Stimulated activated naive CD8-positive, alpha-beta T cell treated with anti-CD3 and anti-CD28 coated beads, Interleukin-15, Interleukin-2, amounts not matched to agents 100 U/mL and 50 U/mL, for 24 hours (primary cell): ENCODE measurements at regions not wholly inside any gene's neighbourhood (a gene's known extent, or its start where the extent isn't known, plus 50 kb on each side); places are given as distances from the start of the nearest gene placed in this dataset.

Source experiments
- ATAC-seq: fragments of 150-1000 bp; cut with Tn5 transposase; one replicate; pipeline ENCODE4 v1.10.0; 2021
- DNase-seq: peaks from one replicate; pipeline ENCODE4 v3.0.0; 2021

DNA sequence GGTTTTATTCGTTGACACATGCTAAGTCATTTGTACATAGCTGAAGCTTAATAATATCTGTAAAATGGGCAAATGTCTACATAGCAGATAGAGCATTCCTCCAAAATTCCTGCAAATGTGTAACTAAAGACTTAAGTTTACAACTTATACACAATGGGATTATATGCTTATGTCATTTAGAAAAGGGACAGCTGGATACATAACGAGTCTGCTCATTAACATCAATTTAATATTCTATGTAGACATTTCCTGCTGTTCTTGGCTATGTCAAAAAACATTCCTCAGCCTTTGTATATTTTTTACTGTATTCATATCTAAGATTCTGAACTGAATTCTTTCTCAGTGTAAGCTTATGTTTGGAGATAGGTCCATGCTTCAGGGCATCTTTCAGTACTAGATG lies 762.2 kb downstream of the NR2F2 start:
- ATAC-seq: no peak
- no peak for DNase-seq

DNA sequence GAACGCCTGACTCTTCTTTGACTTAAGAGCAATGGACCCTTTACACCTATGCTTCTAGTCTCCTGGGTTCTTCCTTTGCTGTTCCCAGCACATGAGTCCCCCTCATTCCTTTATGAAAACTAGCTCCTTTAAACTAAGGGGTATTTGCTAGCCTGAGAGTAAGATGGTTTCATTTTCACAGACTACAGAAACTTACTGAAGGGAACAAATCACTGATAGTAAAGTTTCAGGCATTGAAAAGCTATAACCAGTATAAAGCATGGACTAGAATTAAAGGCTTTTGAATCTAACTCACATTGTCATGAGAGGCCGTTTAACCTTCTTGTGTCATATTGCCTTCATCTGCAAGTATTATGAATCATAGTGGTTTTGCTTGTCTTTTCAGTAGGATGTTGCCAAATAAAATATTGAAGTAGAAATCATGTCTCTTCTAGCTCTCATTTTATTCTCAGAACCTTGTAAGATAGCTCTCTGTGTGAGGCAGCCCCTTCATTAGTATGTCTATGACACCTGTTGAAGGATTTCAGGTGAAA lies 765.9 kb downstream of the NR2F2 start:
- DNase-seq: no peak
- ATAC-seq: no peak

DNA sequence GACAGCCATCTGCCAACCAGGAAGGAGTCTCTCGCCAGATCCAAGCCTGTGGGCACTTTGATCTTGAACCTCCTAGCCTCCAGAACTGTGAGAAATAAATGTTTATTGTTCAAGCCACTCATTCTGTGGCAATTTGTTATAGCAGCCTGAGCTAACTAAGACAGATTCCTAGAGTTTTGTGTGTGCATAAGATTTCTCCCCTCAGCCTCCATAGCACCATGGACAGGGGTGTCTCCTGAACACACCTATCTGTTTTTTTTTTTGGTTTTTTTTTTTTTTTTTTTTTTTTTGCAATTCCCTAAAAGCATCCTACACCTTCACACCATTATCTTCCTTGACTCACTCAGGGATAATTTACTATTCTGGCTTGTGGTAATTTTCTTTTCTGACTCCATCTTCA lies 768.5 kb downstream of the NR2F2 start:
- ATAC-seq: no peak

DNA sequence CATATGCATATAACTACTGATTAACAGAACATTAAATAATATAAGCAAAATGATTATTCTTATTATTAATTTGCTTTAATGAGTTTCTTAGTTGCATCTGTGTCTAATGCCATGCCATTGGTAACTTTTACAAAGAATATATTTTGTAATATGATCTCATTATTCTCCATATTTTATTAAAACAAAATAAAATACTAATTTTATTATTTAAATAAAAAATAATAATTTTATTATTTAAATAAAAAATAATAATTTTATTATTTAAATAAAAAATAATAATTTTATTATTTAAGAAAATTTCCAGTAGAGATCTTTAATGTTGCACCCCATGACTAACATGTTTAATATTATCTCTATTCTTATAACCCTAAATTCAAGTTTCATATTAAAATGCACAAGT lies 771.1 kb downstream of the NR2F2 start:
- ATAC-seq: no peak
- no peak for DNase-seq

More for the DNA sequence above, 768.5 kb downstream of the NR2F2 start:
- no peak for DNase-seq

DNA sequence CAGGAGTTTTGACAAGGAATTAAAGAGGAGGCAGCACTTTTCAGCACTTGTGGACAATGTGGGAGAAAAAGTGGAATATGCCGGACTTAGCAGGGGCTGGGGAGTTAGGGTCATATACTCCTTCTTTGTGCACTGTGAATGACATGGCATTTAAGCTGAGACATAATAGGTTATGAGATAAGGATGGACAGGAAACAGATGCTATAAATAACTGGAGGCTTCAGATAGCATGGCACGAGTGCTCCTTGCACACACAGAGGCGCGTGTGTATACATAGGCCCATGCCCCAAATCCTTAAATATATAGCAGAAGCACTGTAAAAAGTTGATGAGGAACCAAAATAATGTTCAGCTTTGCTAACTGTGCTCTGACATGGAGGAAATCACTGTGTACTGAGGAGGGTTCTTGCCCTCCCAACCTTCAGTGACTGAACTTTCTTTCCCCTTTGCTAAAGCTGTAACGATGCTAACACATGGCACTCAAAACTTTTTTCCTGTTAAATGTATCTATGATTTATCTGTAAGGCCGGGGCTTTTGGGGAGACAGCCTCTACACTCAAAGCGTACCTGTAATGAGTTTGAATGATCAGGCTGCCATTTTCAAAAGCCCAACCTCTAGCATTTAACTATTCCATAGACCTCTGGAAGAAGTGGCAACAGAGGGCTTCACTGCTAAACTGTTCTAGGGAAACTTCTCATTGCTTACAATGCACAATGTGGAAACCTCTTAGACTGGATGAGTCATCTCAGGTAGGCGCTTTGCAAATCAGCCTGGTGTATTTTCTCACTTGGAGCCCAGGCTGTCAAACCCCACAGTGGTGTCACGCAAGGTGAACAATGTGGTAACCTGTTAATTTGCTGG lies 784.6 kb downstream of the NR2F2 start:
- ATAC-seq (no peak), DNase-seq (no peak)

DNA sequence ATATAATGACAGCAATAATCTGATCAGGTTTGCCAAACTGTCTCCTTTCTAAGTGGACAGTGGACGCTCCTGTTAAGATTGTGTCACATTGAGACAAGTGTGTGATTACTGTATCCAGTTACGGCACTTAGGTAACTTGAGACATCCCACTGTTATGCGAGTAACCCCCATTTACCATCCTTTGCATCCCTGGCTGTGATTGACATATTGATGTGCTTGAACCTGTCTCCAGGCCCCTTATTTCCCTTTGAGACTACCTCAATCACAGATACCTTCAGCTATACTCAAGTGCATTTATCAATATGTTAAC lies 785.2 kb downstream of the NR2F2 start:
- ATAC-seq (no peak), DNase-seq (no peak)

DNA sequence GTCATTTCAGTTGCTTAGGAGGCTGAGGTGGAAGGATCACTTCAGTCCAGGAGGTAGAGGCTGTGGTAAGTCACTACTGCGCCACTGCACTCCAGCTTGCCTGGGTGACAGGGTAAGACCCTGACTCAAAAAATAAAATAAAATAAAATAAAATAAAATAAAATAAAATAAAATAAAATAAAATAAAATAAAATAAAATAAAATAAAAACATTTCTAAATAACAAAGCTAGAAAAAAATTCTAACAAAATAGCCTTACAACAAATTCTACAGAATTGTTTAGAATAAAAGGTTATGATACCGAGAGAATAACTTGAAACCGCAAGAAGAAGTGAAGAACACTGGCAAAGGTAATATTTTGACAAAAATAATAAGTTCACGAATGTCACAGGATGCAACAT lies 794.3 kb downstream of the NR2F2 start:
- no peak for DNase-seq
- ATAC-seq: no peak

DNA sequence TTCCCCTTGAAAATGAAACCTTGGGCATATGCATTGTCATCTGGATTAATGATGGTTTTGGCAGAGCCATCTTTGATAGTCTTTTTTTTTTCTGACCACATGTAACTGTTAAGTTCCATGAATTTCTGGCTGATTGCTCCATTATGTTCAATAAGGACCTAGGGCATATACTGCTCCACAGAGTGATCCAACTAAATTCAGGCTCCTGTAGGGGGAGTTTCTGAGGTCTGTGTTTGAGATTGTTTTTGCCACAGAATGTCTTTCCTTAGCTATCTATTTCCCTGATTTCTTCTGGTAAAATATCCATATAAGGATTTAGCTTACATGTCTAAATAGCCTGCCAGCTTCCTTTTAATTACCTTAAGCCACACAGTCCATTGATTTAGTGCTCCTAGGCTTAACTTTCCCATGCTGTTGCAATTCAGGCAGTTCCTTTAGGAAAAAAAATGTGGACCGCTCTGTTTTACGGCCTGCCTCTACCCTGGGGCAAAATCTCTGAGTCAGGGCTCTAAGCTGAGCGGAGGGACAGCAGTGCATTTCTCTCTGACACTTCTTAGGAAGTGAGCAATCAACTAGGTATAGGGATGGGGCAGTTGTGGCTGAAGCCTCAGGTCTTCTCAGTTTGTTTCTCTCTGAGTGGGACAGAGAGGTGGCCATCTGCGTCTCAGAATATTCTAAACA lies 796.2 kb downstream of the NR2F2 start:
- DNase-seq (no peak), ATAC-seq (no peak)

DNA sequence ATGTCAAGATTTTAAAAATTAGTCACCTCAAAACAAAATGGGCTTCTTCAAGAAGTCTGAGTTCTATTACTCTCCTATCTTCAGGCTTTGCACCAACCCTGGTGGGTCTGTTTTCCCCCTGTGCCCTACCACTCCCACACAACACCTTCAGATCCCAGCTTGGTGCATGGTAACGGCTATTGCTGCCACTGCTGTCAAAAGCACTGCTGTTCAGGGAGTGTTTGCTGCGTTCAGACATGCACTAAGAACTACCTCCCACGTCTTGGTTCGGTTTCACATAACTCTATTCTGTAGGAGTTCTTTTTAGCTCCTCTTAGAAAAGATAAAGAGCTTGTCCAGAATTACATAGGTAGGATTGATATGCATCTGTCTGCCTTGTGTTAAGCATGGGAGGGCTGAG lies 799.2 kb downstream of the NR2F2 start:
- no peak for ATAC-seq
- DNase-seq: no peak

DNA sequence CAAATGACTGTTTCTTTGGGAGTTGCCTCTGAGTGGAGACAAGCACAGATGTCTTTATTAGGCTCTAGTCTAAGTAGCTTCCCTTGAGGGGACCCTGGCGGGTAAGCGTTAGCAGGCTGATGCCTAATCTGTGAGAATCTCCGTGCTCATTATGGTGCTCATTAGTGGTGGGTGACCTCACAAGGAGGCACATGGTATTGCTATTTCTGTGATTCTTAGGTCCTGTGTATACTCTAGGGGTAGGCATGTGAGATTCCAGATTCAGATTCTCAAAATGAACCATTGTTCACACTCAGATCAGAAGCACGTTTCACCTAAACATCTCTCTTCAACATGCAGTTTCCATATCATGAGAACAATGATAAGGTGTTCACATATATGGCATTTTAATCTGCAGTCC lies 809.7 kb downstream of the NR2F2 start:
- DNase-seq (no peak), ATAC-seq (no peak)

DNA sequence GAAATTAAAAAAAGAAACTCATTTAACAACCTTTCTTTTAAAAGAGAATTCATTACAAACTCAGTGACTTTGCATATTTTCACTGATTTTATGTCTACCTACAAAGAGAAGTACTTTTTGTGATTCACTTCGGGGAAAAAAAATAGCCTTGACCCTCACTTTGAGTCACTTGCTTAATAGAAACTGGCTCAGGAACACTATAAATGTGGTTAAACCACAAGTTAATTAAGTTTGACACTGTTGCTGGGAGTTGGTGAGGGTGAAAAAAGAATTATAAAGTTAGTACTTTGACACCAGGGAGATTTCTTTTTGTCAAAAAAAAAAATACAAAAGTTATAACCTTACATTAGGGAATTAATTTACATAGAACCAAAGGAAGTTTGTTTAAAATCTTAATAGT lies 810.9 kb downstream of the NR2F2 start:
- ATAC-seq: no peak
- DNase-seq: no peak

DNA sequence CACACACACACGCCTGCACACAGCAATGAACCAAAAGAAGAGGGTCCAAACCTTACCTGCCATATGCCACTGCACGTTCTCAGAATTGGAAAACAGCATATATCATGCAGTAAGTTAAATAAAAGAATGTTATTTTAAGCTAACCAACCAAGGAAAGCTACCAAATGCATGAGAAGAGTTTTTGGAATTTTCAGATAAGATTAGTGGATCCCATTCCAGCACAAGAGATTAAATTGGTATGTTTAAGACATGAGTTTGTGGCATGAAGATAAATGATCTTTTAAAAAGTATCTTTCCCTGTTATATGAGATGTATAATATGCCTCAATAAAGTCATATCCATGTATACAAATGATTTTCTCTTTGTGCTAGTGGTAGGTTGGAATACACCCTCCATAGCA lies 811.4 kb downstream of the NR2F2 start:
- DNase-seq (no peak), ATAC-seq (no peak)

DNA sequence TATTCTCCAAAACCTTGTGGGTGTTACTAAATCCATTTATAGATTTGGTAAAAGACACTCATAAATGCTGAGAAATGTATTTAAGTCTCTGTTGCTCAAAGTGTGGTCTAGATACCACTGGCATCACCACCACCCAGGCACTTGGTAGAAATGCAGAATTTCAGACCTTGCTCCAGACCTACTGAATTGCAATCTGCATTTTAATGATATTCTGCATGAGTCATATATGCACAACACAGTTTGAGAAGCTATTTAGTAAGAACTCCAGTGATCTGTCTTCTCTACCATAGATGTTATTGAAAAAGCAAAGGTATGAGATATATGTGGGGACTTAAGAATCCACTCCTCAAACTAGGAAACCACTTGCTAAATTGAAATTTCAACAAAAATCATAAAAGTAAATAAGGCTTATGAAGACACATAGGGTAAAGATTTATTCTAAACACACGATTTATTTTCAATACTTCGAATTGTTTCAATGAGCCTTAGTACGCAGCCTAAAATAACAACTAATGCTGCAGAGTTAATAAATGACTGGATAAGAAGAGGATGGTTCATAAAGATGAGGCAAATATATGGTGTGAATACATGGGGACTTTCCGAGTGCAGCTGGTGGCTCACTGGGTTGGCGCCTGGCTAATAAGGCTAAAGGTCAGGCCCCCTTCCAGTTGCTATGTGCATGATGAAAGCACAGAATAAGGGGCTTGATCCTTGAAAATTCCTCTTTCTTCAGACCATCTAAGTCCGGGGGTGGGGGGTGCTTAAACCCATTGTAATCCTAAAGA lies 813.3 kb downstream of the NR2F2 start:
- DNase-seq: no peak
- ATAC-seq: no peak

DNA sequence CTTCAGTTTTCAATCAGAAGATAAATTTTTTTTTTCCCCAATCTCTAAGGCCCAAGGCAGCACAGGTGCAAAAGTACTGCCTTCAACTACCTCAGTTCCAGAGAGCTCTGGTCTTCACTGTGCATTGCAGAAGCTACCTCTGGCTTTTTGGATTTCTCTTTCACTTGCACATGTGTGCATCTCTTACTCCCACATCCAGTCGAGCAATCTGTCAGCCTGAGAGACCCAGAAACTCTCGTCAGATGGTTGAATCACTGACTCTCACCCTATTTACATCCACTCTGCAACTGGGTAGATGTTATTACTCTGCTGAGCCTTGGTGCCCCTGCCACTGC lies 813.8 kb downstream of the NR2F2 start:
- ATAC-seq (no peak), DNase-seq (no peak)

DNA sequence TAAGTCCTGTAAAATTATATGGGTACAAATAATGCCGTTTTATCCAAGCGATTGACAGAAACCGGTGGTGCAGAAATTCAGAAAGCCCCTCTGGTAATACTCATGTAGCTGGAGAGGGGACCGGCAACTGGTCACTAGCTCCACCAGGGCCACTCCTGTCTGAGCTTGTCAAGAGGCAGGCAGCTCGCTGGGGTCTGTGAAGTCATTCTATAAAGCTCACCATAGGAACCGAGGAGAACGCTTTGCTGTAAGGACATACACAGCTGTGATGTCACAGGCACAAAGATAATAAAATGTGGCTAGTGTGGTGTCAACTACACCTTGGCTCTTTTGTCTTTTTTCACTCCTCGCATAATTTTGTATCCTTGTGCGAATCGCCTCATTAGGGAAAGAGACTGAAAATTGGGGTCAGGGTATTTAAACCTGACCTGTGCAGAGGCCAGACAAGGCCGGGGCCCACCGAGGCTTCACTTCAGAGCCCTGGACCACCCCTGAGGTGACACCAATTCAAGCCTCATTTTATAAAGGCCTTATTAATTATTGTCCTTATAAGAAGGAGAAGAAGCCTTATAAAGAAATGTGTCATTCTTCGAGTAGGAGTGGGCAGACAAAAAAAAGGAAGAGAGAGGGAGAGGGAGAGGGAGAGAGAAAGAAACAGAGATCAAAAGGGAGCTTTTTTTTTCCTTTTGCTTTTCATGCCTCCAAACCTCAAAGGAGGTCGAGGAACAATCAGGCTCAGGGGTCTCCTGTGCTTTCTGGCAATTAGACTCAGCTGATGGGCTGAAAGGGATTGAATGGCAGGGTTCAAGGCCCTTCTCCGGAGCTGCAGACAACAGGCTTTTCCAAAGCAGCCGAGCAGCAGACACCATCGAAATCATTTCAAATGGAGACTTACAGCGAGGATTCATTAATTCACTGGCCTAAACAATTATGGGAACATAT lies 813.3 kb upstream of the ARRDC4 start:
- ATAC-seq: no peak
- no peak for DNase-seq

DNA sequence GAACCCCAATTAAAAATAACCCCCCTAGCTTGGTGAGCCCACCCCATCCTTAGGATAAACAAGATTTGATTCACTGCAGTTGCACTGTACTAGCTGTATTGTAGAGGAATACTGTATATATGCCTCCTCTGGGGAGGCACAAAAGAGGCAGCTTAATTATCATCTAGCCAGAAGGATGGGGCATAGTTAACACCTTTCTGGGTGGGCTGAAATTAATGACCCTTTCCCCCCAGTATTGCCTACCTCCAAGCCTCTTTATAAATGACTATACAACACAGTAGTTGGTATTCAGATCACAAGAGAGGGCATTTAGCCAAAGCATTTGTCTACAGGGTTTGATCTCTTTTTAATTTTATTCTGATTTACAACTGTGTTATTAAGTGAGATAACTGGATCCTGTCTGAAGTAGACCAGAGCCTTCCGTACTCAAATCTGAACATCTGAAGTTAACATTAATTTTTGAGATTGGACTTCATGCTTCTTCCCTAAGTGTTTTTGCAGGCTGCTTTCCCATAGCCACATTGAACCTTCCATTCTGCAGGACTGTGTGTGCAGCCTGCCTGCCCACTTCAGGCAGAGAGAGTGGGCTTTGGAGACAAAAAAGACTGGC lies 807.0 kb upstream of the ARRDC4 start:
- DNase-seq: no peak
- ATAC-seq: no peak

DNA sequence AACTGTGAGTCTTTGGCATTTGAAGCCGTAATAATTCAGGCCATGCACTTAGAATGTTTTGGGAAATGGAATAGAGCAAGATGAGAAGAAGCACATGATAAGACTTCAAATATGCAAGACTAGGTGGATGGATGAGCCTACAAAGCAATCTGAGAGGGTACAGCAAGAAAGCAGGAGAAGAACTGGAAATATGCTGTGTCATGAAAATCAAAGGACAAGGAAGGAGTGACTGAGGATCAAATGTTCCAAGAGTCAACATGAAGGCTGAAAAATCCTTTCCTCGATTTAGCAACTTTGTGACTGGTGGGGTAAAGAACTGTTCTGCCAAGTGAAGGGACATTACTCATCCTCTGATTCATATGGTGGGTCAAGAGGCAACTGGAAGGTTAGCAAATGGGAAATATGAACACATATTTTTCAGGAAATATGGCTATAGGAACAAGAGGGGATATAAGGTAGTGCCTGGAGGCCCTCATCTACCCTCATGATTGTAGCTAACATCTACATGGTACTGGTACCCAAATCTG lies 803.7 kb upstream of the ARRDC4 start:
- ATAC-seq: no peak
- DNase-seq: no peak

DNA sequence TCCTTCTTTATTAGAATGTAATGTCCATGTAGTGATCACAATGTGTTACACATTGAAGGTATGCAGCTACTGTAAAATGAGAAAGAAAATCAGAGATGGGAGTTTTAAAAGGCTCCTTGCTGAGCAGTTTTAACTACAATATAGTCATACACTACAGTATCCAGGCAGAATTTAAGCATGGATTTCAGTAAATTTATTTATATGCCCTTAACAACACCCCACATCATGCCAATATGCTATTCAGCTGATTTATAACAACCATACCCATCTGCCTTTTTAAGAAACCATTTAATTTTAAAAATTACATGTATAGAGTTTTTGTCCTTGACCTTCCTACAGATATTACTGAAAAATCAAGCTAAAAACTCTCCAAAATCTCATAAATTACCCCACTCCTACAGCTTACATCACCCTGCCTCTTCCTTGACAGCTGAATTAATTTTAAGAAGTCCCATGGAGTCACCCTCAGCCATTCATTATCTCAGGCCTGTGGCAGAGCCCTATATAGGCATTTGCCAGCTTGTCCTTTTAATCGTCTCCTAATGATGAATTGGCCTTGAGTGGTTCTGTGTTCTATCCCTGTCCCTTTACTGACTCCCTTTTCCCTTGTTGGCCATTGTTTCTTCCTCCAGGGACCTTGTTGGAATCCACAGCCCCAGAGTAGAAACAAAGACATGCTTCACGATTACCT lies 797.6 kb upstream of the ARRDC4 start:
- no peak for DNase-seq

DNA sequence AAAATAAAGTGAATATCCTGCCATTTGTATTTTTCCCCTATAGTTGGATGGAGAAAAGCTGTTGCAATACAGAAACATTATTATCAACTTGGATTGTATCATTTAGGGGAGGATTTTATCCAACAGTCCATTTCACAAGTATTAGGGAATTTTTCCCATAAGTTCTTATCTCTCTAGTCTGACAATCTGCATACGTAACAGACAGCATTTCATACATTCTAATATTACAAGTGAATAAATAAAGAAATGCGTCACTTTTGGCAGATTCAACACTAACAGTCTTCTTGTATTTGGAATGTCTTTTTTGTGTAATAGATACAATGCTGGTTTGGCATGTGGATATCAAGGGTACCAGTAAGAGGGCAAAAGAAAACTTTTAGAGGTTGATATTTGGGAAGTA lies 795.3 kb upstream of the ARRDC4 start:
- no peak for ATAC-seq
- DNase-seq: no peak

More for the DNA sequence above, 797.6 kb upstream of the ARRDC4 start:
- ATAC-seq: no peak

DNA sequence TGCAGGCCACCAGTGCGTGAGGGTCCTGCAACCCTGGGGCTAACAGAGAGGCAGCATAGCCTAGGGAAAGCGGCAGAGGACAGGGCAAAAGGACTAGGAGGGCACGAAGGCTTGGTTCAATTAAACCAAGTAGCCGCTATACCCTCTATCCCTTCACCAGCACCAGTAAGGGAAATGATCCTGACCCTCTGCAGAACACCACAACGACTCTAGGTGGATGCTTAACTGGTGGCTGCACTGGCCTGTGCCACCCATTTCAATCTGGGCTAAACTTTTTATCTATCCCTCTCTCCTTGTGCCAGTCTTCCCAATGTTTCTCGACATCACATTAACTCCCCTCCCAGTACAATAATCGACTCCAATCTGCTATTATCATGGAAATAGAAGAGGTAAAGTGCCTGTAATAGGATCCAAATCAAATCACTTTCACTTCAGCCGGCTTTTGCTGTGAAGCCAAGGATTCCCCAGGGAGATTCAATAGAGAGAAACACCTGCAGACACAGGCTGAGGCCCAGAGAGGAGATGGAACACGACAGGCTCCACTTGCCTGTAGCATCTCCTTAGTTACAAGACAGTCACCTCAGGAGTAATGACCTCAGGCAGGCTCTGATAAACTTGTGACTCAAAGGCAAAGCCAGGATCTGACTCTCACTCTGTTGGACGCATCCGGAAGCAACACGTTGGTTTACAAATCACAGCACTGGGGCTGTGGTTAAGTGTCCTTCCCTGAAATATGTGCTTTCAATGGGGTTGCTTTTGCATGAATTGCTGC lies 791.6 kb upstream of the ARRDC4 start:
- no peak for DNase-seq
- ATAC-seq: no peak
